ENCODE measurements at regions not wholly inside any gene's neighbourhood (a gene's known extent, or its start where the extent isn't known, plus 50 kb on each side); places are given as distances from the start of the nearest gene placed in this dataset.

- no peak overlapping the region for H3K27ac Mint-ChIP-seq
- DNase-seq (ENCODE audit: low spot score, unreplicated experiment), result no peak
- H3K4me3 Mint-ChIP-seq (ENCODE audit: low read depth), result no peak overlapping the region
- peaks cover 10% of the 10 kb centered on the region for H3K4me1 Mint-ChIP-seq (ENCODE audit: low read depth)
- peaks cover 10% of the 10 kb centered on the region for H3K9me3 Mint-ChIP-seq (ENCODE audit: low read depth)
- peaks cover 6% of the 10 kb centered on the region for H3K27me3 Mint-ChIP-seq
- H3K36me3 Mint-ChIP-seq (ENCODE audit: insufficient read depth), result no peaks in the 10 kb centered on the region
- TF ChIP-seq CTCF (IDR thresholded peaks at IDR 0.05; ENCODE audit: unreplicated experiment), result no peak
Observed at GRCh38 chr16:82504836-82505235, 121.9 kb upstream of the CDH13 start.

- DNase-seq (ENCODE audit: low spot score, unreplicated experiment), result no peak
- Mint-ChIP-seq H3K27me3 (peaks cover 14% of the 10 kb centered on the region), H3K36me3 (ENCODE audit: insufficient read depth) (no peaks in the 10 kb centered on the region), H3K27ac (no peak overlapping the region), H3K9me3 (ENCODE audit: low read depth) (no peaks in the 10 kb centered on the region), H3K4me3 (ENCODE audit: low read depth) (no peak overlapping the region), H3K4me1 (ENCODE audit: low read depth) (peaks cover 5% of the 10 kb centered on the region)
- no peak for TF ChIP-seq CTCF (IDR thresholded peaks at IDR 0.05; ENCODE audit: unreplicated experiment)
Observed at GRCh38 chr16:82499302-82499701, 127.5 kb upstream of the CDH13 start.

GRCh38 chr16:82497139-82497538, 129.6 kb upstream of the CDH13 start:
- no peaks in the 10 kb centered on the region for H3K36me3 Mint-ChIP-seq (ENCODE audit: insufficient read depth)
- H3K9me3 Mint-ChIP-seq (ENCODE audit: low read depth), result no peaks in the 10 kb centered on the region
- DNase-seq (ENCODE audit: low spot score, unreplicated experiment), result no peak
- H3K27ac Mint-ChIP-seq, result no peak overlapping the region
- H3K27me3 Mint-ChIP-seq, result peaks cover 12% of the 10 kb centered on the region
- no peaks in the 10 kb centered on the region for H3K4me1 Mint-ChIP-seq (ENCODE audit: low read depth)
- no peak overlapping the region for H3K4me3 Mint-ChIP-seq (ENCODE audit: low read depth)
- no peak for TF ChIP-seq CTCF (IDR thresholded peaks at IDR 0.05; ENCODE audit: unreplicated experiment)

- Mint-ChIP-seq H3K4me3 (ENCODE audit: low read depth) (no peak overlapping the region), H3K4me1 (ENCODE audit: low read depth) (no peaks in the 10 kb centered on the region), H3K27ac (no peak overlapping the region), H3K27me3 (peaks cover 9% of the 10 kb centered on the region), H3K36me3 (ENCODE audit: insufficient read depth) (no peaks in the 10 kb centered on the region), H3K9me3 (ENCODE audit: low read depth) (peaks cover 2% of the 10 kb centered on the region)
- no peak for TF ChIP-seq CTCF (IDR thresholded peaks at IDR 0.05; ENCODE audit: unreplicated experiment)
- no peak for DNase-seq (ENCODE audit: low spot score, unreplicated experiment)
Observed at GRCh38 chr16:82488460-82488859, 138.3 kb upstream of the CDH13 start.

- peaks cover 12% of the 10 kb centered on the region for H3K27me3 Mint-ChIP-seq
- no peak overlapping the region for H3K4me3 Mint-ChIP-seq (ENCODE audit: low read depth)
- H3K36me3 Mint-ChIP-seq (ENCODE audit: insufficient read depth), result no peaks in the 10 kb centered on the region
- H3K4me1 Mint-ChIP-seq (ENCODE audit: low read depth), result no peaks in the 10 kb centered on the region
- no peak overlapping the region for H3K27ac Mint-ChIP-seq
- DNase-seq (ENCODE audit: low spot score, unreplicated experiment), result no peak
- no peak for TF ChIP-seq CTCF (IDR thresholded peaks at IDR 0.05; ENCODE audit: unreplicated experiment)
- H3K9me3 Mint-ChIP-seq (ENCODE audit: low read depth), result no peaks in the 10 kb centered on the region
Observed at GRCh38 chr16:82481455-82481854, 145.3 kb upstream of the CDH13 start.

All from progenitor cell of endocrine pancreas (in vitro differentiated cells).